Neuron (in vitro differentiated cells): ENCODE measurements at regions not wholly inside any gene's neighbourhood (a gene's known extent, or its start where the extent isn't known, plus 50 kb on each side); places are given as distances from the start of the nearest gene placed in this dataset.
"Not testable (repeated sequence)": the region's sequence is repeated elsewhere in the genome, so short reads cannot be mapped to it uniquely, and the experiment has no call there.

ENCODE experiments used
- H2AFZ ChIP-seq: one replicate; pipeline ENCODE4 v1.6.1; 2013; ENCODE audit warnings: low read depth, mild to moderate bottlenecking, inconsistent platforms, low read length, moderate library complexity
- H3K27me3 ChIP-seq: one replicate; pipeline ENCODE4 v1.6.1; 2013; ENCODE audit warnings: low read length; ENCODE audit not compliant: insufficient read depth
- H3K36me3 ChIP-seq: one replicate; pipeline ENCODE4 v1.6.1; 2013; ENCODE audit warnings: low read length; ENCODE audit not compliant: insufficient read depth
- H3K4me1 ChIP-seq: one replicate; pipeline ENCODE4 v1.6.1; 2013; ENCODE audit warnings: low read length; ENCODE audit not compliant: insufficient read depth
- H3K4me3 ChIP-seq: 2 replicates; pipeline ENCODE4 v1.5.1; 2013; ENCODE audit warnings: mild to moderate bottlenecking, low read length, moderate library complexity
- H3K9me3 ChIP-seq: one replicate; pipeline ENCODE4 v1.6.1; 2013; ENCODE audit warnings: low read length

DNA sequence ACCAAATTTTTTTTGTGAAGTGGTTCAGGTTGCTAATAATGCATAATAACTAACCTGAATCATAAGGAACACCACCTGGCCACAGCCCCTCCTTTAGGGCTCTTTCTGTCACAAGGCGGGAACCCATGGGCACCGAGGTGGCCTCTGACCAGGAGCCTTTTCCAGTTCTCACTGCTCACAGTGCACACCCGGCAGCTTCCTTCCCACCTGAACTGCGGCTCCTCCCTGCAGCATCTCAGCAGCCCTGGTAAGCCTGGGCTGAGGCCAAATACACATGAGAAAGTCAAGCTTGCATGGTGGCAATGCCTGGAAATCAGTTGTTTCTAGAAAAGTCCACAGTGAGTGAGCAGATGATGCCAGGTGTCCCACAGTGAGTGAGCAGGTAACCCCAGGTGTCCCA lies 77.6 kb upstream of the SNTG2 start:
- no peak overlapping the region for H2AFZ ChIP-seq
- H3K9me3 ChIP-seq, result no peaks in the 10 kb centered on the region
- H3K27me3 ChIP-seq, result no peaks in the 10 kb centered on the region
- no peak overlapping the region for H3K4me3 ChIP-seq
- no peaks in the 10 kb centered on the region for H3K4me1 ChIP-seq
- no peaks in the 10 kb centered on the region for H3K36me3 ChIP-seq

GRCh38 chr2:871926-872680 lies 78.5 kb upstream of the SNTG2 start:
- H3K9me3 ChIP-seq, result no peaks in the 10 kb centered on the region
- H3K27me3 ChIP-seq, result no peaks in the 10 kb centered on the region

GRCh38 chr2:871175-871727 lies 79.4 kb upstream of the SNTG2 start:
- H3K4me1 ChIP-seq, result no peaks in the 10 kb centered on the region
- no peaks in the 10 kb centered on the region for H3K36me3 ChIP-seq
- H3K4me3 ChIP-seq, result no peak overlapping the region
- H2AFZ ChIP-seq, result no peak overlapping the region
- no peaks in the 10 kb centered on the region for H3K9me3 ChIP-seq
- H3K27me3 ChIP-seq, result no peaks in the 10 kb centered on the region

More at GRCh38 chr2:871926-872680, 78.5 kb upstream of the SNTG2 start:
- Histone ChIP-seq H3K4me1 (no peaks in the 10 kb centered on the region), H2AFZ (no peak overlapping the region), H3K36me3 (no peaks in the 10 kb centered on the region), H3K4me3 (no peak overlapping the region)

- no peaks in the 10 kb centered on the region for H3K4me1 ChIP-seq
- H3K9me3 ChIP-seq, result no peaks in the 10 kb centered on the region
- no peak overlapping the region for H3K4me3 ChIP-seq
- no peaks in the 10 kb centered on the region for H3K27me3 ChIP-seq
- H3K36me3 ChIP-seq, result no peaks in the 10 kb centered on the region
- no peak overlapping the region for H2AFZ ChIP-seq
These were observed 80.2 kb upstream of the SNTG2 start for GRCh38 chr2:870426-870825.

DNA sequence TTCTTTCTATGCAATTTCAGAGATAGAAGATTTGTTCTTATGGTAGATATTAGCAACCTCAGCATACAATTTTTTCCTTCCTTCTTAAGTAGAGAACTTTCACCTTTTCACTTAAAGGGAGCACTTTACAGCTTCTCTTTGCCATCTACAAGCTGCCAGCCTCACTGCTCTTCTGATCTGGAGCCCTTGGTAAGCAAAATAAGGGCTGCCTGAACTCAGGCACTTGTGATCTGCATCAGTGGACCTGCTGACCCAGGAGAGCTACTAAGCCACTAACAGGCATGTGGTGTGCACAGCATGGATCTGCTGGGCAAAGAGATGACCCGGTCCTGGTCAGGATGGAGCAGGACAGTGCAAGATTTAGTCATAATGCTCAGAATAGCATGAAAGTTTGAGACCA lies 80.8 kb upstream of the SNTG2 start:
- H3K9me3 ChIP-seq, result no peaks in the 10 kb centered on the region
- no peak overlapping the region for H3K4me3 ChIP-seq
- no peaks in the 10 kb centered on the region for H3K4me1 ChIP-seq
- H3K27me3 ChIP-seq, result no peaks in the 10 kb centered on the region
- H2AFZ ChIP-seq, result no peak overlapping the region
- H3K36me3 ChIP-seq, result no peaks in the 10 kb centered on the region

GRCh38 chr2:869357-869871 lies 81.2 kb upstream of the SNTG2 start:
- Histone ChIP-seq H2AFZ (no peak overlapping the region), H3K27me3 (no peaks in the 10 kb centered on the region), H3K9me3 (no peaks in the 10 kb centered on the region), H3K36me3 (no peaks in the 10 kb centered on the region), H3K4me1 (no peaks in the 10 kb centered on the region), H3K4me3 (no peak overlapping the region)

DNA sequence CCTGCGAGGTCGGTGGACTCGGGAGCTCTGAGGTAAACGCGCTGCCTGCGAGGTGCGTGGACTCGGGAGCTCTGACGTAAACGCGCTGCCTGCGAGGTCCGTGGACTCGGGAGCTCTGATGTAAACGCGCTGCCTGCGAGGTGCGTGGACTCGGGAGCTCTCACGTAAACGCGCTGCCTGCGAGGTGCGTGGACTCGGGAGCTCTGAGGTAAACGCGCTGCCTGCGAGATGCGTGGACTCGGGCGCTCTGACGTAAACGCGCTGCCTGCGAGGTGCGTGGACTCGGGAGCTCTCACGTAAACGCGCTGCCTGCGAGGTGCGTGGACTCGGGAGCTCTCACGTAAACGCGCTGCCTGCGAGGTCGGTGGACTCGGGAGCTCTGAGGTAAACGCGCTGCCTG lies 81.8 kb upstream of the SNTG2 start:
- H3K36me3 ChIP-seq, H3K4me3 ChIP-seq, H3K9me3 ChIP-seq, H3K4me1 ChIP-seq, H2AFZ ChIP-seq, H3K27me3 ChIP-seq: not testable (repeated sequence)

DNA sequence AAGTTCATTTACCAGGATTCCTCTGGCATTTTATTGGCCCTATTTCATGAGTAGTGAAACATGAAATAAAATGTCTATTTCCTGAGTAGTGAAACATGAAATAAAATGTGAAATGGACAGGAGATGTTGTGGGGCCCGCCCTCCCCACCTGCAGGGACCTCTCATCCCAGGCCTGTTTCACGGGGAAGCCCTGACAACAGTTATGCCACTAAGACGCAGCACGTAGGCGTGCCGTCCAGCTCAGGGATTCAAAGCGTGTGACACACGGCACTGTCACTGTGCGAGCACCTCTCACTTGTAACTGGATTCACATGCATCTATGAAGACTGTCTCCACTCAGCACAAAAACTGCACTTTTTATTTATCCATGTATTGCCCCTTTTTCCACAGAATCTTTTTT lies 83.4 kb upstream of the SNTG2 start:
- no peak overlapping the region for H3K4me3 ChIP-seq

DNA sequence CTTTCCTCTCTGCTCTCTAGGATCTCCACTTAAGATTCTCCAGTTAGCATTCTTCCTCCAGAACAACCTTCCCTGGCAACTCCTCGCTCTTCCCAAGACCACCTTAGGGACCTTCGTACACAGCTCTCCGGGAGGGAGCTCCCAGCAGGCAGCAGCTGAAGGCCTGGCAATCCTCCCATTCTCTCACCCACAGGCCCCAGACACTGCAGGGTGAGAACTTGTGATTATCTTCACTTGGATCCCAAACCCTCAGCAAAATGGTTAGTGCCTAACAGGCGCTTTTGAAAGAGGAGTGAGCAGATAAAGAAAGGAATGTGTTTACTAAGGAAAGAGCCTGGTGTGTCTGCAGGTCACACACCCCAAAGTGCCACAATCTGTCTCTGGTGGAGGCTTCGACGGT lies 83.8 kb upstream of the SNTG2 start:
- Histone ChIP-seq H3K4me3 (no peak overlapping the region), H3K27me3 (no peaks in the 10 kb centered on the region), H3K9me3 (no peaks in the 10 kb centered on the region), H2AFZ (no peak overlapping the region), H3K4me1 (no peaks in the 10 kb centered on the region), H3K36me3 (no peaks in the 10 kb centered on the region)

More for the DNA sequence above, 83.4 kb upstream of the SNTG2 start:
- Histone ChIP-seq H3K4me1 (no peaks in the 10 kb centered on the region), H3K36me3 (no peaks in the 10 kb centered on the region), H2AFZ (no peak overlapping the region), H3K9me3 (no peaks in the 10 kb centered on the region), H3K27me3 (no peaks in the 10 kb centered on the region)

DNA sequence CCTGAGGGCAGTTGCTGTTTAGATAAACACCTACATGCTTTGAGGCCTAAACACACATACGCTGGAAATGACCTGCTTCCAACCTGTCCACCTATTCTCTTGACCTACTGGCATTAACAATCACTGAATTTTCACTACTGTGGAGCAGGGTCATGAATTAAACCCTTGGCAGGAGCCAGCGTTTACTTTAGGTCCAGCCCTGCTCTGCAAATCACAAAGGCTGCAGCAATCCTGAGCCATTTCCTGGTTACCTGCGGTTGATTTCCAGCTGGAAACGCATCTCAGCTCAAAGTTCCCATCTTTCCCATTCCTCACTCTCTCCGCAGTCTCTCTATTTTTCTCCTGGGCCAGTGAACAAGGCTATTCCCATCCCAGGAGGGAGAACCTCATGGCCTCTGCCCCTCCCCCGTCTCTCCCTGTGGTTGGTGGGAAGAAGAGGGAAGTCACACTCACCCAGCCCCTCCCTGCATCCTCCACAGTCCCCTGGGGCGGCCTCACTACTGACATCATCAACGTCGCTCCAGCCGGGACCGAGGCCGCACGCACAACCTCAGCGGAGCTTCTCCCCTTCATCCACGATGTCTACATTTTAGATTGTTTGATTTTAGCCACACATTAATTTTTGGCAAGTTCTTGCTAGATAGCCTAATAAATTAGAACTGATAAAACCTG lies 84.5 kb upstream of the SNTG2 start:
- Histone ChIP-seq H2AFZ (no peak overlapping the region), H3K36me3 (no peaks in the 10 kb centered on the region), H3K4me1 (no peaks in the 10 kb centered on the region), H3K4me3 (no peak overlapping the region), H3K27me3 (no peaks in the 10 kb centered on the region), H3K9me3 (no peaks in the 10 kb centered on the region)

DNA sequence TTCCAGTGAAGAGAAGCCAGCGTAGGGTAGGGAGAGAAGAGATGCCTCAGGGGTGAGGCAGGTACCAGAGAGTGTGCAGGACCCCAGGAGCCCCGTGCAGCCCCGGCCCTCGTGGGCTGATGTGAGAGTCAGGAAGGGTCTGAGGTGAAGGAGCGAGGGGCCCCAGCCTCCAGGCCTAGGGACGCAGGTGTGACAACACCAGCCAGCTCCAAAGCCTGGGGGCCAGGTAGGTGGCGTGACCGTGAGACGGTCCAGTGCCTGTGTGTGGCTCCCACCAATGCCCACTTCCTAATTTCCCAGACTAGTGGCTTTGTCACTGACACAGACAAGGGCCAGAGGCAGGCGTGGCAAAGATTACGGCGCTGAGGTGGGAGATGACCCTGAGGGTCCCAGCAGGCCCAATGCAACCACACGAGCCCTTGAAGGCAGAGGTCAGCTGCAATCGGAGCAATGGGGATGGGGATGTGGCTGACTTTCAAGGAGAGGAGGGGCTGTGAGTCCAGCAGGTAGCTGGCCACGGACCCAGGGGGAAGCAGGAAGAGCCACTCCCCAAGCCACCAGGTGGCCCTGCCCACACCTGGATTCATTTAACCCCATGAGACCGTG lies 86.0 kb upstream of the SNTG2 start:
- Histone ChIP-seq H3K27me3 (no peaks in the 10 kb centered on the region), H3K4me3 (no peak overlapping the region), H3K4me1 (no peaks in the 10 kb centered on the region), H2AFZ (no peak overlapping the region), H3K36me3 (no peaks in the 10 kb centered on the region), H3K9me3 (no peaks in the 10 kb centered on the region)

DNA sequence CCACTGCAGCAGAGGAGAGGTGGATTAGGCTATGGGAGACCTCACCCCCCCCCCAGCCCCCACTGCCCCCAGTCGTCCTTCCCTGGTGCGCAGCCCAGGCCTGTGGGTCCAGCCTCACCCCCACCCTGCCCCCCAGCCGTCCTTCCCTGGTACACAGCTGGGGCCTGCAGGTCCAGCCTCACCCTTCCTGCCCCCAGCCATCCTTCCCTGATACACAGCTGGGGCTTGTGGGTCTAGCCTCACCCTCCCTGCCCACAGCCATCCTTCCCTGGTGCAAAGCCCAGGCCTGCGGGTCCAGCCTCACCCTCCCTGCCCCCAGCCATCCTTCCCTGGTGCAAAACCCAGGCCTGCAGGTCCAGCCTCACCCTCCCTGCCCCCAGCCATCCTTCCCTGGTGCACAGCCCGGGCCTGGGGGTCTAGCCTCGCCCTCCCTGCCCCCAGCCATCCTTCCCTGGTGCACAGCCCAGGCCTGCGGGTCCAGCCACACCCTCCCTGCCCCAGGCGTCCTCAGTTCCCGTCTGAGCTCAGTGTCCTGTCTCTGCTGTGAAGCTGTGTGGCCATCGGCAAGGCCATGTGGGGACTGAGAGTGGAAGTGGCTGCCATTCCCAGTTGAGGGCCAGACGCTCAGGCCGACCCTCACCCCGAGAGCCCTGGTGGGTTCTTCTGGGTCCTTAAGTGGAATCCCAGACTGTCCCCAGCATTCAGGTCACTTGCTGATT lies 86.8 kb upstream of the SNTG2 start:
- Histone ChIP-seq H3K4me1 (no peaks in the 10 kb centered on the region), H3K4me3 (no peak overlapping the region), H3K9me3 (no peaks in the 10 kb centered on the region), H2AFZ (no peak overlapping the region), H3K27me3 (no peaks in the 10 kb centered on the region), H3K36me3 (no peaks in the 10 kb centered on the region)
